ENCODE measurements at regions not wholly inside any gene's neighbourhood (a gene's known extent, or its start where the extent isn't known, plus 50 kb on each side); places are given as distances from the start of the nearest gene placed in this dataset.

- no peak for TF ChIP-seq POLR2A (IDR thresholded peaks at IDR 0.05)
- TF ChIP-seq CTCF (IDR thresholded peaks at IDR 0.05) = no peak
Observed at GRCh38 chr12:16492240-16492639, 113.7 kb downstream of the LMO3 start.
